GM21447 (cell line): ENCODE measurements at regions not wholly inside any gene's neighbourhood (a gene's known extent, or its start where the extent isn't known, plus 50 kb on each side); places are given as distances from the start of the nearest gene placed in this dataset.

ENCODE experiments used
- ATAC-seq: cut with Tn5 transposase; IDR thresholded peaks from one replicate; pipeline ENCODE4 v1.9.1; 2021; ENCODE audit not compliant: unreplicated experiment

- ATAC-seq = no peak
Observed at GRCh38 chr2:19723021-19723420, 178.8 kb downstream of the TTC32 start.

GRCh38 chr2:19722531-19722971 lies 179.2 kb downstream of the TTC32 start:
- no peak for ATAC-seq

GRCh38 chr2:19720306-19720705 lies 181.5 kb downstream of the TTC32 start:
- ATAC-seq = no peak

- no peak for ATAC-seq
Observed at GRCh38 chr2:19719540-19719939, 182.2 kb downstream of the TTC32 start.

DNA sequence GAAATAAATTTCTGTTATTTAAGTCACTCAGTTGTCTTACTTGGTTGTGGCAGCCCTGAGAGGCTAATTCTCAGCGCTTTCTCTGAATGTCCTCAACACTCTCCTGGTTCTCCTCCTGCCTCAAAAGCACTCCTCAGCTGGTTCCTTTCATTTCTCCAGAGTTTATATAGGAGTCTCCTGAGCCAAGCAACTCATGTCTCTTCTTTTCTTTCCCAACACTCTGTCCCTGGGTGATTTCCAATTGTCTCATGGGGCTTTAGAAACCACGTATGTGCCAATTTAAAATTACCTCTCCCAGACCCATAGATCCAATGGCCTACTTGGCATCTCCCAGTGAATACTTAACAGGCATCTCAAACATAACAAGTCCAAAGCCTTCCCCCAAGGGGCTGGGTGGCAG lies 184.3 kb downstream of the TTC32 start:
- ATAC-seq = no peak

GRCh38 chr2:19714926-19715325 lies 186.9 kb downstream of the TTC32 start:
- no peak for ATAC-seq

- ATAC-seq = no peak
Observed at GRCh38 chr2:19712850-19713249, 188.9 kb downstream of the TTC32 start.

GRCh38 chr2:19711470-19712372 lies 190.1 kb downstream of the TTC32 start:
- ATAC-seq = no peak

DNA sequence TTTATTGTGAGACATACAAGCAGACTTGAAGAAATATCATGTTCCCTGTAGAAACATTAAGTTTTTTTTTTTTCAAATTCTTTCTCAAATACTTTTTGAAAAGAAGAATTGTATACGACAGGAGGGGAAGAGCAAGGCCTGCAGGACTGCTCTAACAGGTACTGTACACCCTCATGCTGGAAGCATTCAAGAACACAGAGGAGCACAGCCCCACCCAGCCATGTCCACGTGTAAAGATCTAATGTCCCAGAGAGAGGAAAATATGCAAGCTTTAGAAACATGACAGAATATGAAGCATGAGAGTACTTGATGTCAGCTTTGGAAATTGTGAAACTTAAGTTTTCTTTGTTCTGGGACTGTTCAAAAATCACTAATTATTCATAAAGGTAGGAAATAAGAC lies 191.6 kb downstream of the TTC32 start:
- no peak for ATAC-seq

DNA sequence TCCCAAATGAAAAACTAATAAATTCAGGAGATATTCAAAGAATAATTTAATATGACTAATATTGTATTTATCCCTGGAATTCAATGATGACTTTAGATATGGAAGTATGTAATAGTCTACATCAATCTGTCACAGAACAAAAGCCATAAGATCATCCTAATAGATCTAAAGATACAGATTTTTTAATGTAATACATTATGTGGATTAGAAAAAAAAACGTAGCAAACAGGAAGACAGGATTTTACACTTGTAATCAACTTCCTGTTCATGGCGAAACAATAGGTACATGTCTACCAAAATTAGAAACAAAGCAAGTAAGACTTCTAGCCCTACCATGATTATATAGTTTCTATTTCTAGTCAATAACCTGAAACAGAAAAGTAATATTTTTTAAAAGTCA lies 192.2 kb downstream of the TTC32 start:
- no peak for ATAC-seq

DNA sequence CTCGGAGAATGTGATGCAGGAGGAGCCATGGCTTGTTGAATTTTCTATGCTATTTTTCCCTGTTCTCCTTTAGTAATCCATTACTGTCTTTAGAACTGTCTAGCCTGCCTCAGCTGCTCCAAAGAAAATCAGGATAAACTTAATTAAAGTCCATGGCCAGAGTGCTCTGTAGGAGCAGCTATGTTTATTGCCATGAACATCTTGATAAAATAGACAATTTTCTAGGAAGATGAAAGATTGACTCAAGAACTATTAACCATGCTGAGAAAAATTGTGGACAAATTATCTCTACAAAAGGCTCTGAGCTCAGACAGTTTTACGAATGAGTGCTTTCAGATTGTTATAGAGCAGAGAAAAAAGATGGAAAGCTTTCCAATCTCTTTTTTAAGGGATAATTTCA lies 193.0 kb downstream of the TTC32 start:
- ATAC-seq = no peak

DNA sequence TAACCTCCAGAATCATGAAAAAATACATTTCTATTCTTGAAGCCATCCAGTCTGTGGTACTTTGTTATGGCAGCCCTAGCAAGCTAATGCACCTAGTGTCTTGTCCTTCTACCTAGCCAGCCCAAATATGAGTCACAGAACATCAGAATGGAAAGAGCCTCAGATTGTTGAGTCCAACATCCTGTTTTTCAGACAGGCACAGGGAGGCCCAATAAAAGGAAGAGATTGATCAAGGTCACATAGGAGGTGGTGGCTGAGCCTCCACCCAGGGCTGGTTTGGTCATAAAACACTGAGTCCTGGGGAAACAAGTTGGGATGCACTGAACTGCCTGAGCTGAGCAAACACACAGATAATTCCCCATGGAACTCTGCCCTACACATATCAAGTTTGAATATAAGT lies 195.5 kb downstream of the TTC32 start:
- ATAC-seq = no peak

- ATAC-seq = no peak
Observed at GRCh38 chr2:19702267-19702666, 199.5 kb downstream of the TTC32 start.

DNA sequence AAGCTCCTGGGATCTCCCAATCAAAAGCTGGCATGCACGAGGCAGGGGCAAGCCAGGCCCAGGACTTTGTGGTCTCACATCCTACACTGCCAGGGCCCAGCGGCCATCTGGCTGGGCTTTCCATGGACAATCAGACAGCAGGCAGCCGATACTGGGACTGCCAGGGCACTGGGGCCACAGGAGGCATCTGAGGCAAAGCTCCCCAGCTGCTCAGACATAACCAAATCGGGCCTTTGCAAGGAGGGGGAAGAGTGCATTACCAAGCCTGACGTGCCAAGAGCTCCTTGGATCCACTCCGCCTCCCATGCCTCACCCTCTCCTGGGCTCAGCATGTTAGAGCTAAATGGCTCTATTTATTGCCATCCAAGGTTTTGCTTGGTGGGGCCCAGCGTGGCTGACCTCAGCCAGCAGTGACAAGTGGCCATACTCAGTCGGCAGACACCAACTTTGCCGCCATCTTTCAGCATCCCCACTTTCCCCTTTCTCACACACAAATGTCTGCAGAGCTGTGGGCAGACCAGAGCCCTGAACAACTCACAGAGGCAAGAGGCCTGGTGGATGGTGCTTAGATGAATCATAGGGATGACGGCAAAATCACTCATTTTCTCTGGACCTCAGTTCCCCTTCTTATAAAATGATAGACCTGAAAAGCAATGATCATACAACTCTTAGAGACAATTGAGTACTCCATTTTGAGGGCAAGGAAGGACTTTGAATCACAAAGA lies 200.8 kb downstream of the TTC32 start:
- no peak for ATAC-seq

- no peak for ATAC-seq
Observed at GRCh38 chr2:19697131-19697530, 204.7 kb downstream of the TTC32 start.

DNA sequence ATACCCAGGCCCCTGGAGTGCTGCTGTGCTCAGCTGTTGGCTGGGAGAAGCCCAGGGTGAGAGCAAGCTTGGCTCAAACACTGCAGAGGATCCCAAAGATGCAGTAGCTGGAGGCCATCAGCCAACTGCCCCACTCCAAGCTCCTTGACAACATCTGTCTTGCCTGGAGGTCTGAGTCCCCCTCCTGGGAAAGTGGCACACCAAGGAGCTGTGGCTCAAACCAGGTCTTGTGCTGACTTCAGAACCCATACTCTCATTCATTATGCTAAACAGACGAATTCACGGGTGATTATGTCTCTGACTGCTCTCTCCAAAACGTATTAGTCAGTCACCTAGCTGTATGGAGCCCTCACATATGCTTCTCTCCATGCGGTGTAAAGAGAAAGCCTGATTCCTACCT lies 206.1 kb downstream of the TTC32 start:
- ATAC-seq = no peak

DNA sequence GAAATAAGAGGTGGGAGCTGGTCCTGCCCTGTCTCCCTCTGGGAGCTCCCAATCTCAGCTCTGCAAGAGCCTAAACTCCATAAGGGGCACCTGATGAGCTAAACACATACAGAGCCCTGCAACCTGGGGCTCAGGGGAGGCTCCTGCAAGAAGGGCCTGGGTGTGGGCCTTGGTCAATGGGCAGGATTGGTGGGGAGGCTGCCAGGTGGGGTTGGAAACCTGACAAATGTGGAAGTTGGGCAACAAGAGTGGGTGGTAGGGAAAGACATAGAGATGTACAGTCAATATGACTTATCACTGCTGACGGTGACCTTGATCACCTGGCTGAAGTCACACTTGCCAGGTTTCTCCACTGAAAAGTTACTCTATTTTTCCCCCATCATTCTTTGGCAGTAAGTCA lies 209.9 kb downstream of the TTC32 start:
- no peak for ATAC-seq

- no peak for ATAC-seq
Observed at GRCh38 chr2:19690429-19690828, 211.4 kb downstream of the TTC32 start.

- ATAC-seq = no peak
Observed at GRCh38 chr2:19689646-19690168, 212.1 kb downstream of the TTC32 start.

DNA sequence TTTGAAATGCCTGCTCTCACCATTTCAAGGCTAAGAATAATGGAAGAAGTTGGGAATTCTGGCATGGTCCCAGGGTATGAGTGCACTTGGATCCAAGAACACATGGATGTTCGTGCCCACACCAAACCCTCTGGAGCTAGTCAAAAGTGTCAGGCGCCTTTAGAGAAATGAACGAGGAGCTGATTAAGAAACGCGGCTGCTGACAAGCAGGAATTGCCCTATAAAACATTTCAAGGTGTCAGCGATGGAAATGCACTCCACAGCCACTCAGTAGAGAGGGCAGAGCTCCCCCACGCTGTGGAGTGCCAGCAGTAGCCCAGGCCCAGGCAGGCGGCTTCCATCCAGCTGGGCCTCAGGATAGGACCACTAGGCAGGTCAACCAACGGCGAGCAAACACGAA lies 213.7 kb downstream of the TTC32 start:
- ATAC-seq = no peak

GRCh38 chr2:19687017-19687659 lies 214.6 kb downstream of the TTC32 start:
- no peak for ATAC-seq

DNA sequence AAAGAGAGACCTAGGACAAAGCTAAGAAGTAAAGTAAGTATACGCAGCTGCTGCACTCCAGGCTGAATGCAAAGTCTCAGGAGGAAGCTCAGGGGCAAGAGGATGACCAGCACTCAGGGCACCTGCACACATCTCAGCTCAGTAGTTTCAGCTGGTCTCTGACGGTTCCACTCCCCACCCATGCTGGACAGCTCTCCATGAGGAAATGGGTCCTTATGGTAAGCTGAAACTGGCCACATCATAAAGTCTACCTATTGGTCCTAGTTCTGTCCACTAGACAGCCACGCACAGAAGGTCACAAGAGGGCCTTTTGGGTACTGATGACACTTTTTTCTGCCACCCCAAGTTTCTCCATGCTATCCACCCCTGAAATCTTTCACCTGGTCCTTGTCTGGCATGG lies 215.3 kb downstream of the TTC32 start:
- ATAC-seq = no peak
